GM19351 (cell line): ENCODE measurements at regions not wholly inside any gene's neighbourhood (a gene's known extent, or its start where the extent isn't known, plus 50 kb on each side); places are given as distances from the start of the nearest gene placed in this dataset.
A peak's percentile ranks its signal among the peaks of the same experiment; 100 is the strongest.

Source experiments
- ATAC-seq: cut with Tn5 transposase; IDR thresholded peaks from one replicate; pipeline ENCODE4 v1.9.1; 2021; ENCODE audit warnings: mild to moderate bottlenecking, moderate library complexity; ENCODE audit not compliant: unreplicated experiment

DNA sequence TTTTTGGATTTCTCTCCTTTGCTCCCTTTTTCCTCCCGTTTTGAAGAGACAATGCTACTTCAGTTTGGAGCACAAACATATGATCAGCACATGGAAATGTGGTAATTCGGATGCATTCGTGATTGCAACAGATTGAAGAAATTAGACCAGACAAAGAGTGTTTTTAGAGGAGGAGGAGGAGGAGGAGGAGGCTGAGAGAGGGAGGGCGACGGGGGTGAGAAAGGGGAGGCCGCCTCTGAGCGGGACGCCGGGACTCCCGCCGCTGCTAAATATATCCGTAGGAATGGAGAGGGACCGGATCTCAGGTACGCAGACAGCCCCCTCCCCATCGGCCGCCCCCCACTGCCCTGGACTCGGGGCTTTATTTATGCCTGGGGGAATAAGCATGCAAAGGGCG is 179.3 kb downstream of the SEC14L1 start:
- ATAC-seq: no peak

GRCh38 chr17:77320485-77321256 is 179.9 kb downstream of the SEC14L1 start:
- no peak for ATAC-seq

GRCh38 chr17:77321649-77322513 is 181.1 kb downstream of the SEC14L1 start:
- ATAC-seq: no peak

- ATAC-seq: no peak
These were observed 182.0 kb downstream of the SEC14L1 start for GRCh38 chr17:77322514-77323412.

DNA sequence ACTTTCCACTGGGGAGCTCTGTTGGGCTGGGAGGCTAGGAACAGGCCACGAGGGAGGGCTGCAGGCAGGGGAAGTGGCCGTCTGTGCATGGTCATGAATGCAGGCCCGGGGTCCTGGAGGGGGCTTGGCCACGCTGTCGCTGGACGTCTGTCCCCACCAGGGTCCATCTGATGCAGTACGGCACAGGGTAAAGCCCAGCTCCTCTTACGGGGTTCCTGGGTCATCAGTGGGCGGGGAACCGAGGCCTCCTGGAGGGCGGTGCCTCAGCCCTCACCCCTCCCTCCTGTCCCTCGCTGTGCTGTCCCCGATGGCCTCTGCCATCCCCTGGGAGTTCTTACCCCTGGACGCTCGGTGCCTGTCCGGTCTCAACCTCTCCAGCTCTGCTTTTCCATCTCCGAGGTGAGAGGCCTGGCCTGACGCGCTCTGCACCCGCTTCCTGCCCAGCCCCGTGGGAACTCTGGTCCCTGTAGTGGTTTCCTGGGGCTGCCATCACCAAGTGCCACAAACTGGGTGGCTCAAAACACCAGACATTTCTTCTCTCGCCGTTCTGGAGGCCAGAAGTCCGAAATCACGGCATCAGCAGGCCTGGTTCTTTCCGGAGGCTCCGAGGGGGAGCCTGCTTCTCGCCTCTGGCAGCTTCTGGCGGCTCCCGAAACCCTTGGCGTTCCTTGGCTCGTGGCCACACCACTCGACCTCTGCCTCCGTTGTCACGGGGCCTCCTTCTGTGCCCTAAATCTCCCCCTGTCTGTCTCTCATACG is 182.8 kb downstream of the SEC14L1 start:
- ATAC-seq: no peak

- ATAC-seq: no peak
These were observed 183.5 kb downstream of the SEC14L1 start for GRCh38 chr17:77324227-77324626.

GRCh38 chr17:77325577-77326075 is 184.9 kb downstream of the SEC14L1 start:
- ATAC-seq: peak; percentile 31

DNA sequence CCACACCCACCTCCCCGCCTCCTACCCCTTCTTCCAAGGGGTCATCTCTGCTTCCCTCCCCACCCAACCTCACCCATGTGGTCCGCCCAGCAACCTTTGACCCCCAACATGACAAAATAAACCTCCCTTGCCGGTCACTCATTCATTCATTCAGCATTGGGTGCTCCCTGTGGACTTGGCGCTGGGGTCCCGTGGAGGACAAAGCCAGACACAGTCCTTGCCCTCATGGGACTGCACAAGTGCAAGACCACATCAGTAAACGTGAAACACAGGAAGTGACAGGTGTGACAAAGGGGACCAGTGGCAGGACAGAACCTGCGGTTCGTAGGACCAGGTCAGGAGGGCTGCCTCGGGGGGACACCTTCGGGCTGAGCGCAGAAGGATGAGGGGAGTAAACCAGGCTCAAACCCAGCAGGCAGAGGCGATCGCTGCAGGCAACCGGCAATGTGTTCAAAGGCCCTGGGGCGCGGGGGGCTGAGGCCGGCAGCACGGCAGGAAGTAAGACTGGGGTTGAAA is 185.4 kb downstream of the SEC14L1 start:
- ATAC-seq: no peak

DNA sequence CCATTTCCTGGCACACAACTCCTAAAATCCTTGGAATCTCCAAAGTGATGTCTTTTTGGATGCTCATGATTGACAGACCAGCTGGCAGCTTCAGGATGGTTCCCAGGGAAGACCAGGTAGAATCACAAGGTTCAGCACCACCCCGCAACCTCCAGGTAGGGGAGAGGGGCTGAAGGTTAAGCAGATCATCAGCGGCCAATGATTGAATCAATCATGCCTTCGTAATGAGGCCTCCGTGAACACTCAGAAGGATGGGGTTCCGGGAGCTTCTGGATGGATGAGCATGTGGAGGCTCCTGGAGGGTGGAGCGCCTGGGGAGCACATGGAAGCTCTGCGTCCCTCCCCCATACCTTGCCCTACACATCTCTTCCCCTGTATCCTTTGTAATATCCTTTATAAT is 185.9 kb downstream of the SEC14L1 start:
- ATAC-seq: no peak

- no peak for ATAC-seq
These were observed 186.4 kb downstream of the SEC14L1 start for GRCh38 chr17:77327181-77327565.

DNA sequence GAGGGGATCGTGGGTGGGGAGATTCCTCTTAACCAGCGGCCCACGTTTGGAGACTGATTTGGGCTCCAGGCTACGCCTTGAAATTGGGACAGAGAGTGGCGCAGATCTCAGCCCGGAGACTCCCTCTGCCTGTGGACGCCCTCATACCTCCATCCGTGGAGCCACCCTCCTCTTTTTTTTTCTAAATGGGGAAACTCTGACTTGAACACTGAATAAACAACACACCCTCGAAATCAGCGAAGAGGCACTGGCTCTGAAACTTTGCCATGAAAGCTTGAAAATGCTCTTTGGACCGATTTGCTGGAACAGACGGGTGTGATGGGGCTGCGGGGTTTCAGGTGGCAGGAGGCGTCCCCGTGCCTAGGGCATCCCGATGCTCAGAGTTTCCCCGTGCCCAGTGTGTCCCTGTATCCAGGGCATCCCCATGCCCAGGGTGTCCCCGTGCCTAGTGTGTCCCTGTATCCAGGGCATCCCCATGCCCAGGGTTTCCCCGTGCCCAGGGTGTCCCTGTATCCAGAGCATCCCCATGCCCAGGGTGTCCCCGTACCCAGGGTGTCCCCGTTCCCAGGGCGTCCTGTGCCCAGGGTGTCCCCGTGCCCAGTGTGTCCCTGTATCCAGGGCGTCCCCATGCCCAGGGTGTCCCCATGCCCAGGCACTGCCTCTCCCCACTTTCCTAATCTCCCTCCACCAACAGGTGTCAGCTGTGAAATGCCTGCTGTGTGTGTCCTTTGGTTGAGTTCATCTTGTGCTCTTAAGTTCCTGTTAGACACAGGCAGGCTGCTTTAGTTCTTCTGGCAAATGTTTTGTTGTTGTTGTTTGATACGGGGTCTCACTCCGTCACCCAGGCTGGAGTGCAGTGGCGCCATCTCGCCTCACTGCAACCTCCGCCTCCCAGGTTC is 187.0 kb downstream of the SEC14L1 start:
- no peak for ATAC-seq

GRCh38 chr17:77328823-77329740 is 188.3 kb downstream of the SEC14L1 start:
- no peak for ATAC-seq

- ATAC-seq: no peak
These were observed 189.2 kb downstream of the SEC14L1 start for GRCh38 chr17:77329741-77330531.

GRCh38 chr17:77330602-77331081 is 189.9 kb downstream of the SEC14L1 start:
- no peak for ATAC-seq

DNA sequence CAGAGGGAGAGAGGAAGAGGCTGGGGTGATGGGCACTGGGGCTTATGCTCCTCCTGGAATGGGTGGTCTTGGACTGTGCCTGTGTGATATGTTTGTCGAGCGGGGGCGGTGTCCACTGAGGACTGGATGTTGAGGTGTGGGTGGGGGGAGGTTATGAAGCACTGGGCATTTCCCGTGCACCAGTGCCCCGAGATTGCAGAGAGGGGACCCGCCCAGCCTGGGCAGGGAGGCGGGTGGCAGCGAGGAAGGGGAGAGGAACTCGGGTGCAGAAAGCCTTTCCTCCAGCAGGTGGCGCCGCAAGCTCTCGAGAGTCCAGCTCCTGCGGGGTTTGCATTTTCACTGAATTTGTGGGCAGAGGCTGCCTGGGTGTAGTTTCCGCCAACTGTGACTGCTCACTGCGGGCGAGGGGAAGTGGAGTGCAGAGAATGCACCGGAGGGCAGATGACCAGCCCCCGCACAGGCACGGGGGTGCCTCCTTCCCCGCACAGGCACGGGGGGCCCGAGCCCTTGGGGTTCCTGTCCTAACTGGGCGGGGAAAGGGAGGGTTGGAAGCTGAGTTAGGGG is 190.6 kb downstream of the SEC14L1 start:
- ATAC-seq: peak; percentile 54
